DND-41 (cell line): ENCODE measurements at regions not wholly inside any gene's neighbourhood (a gene's known extent, or its start where the extent isn't known, plus 50 kb on each side); places are given as distances from the start of the nearest gene placed in this dataset.

Source experiments
- ATAC-seq: fragments of 200-7000 bp; cut with Tn5 transposase; 3 replicates; pipeline ENCODE4 v1.9.1; 2021; ENCODE audit warnings: low read depth; ENCODE audit not compliant: insufficient read depth
- DNase-seq: peaks from one replicate; pipeline ENCODE4 v3.0.0-alpha.2; 2020
- H2AFZ ChIP-seq: 2 replicates; pipeline ENCODE4 v1.6.0; 2012; ENCODE audit warnings: low read depth, low read length
- H3K27ac ChIP-seq: 2 replicates; pipeline ENCODE4 v1.5.1; 2012; ENCODE audit warnings: low read length, inconsistent platforms
- H3K27me3 ChIP-seq: fragments of 200-600 bp; sonication (generic); 2 replicates; pipeline ENCODE4 v1.6.0; 2012; ENCODE audit warnings: low read length, mild to moderate bottlenecking, inconsistent platforms; ENCODE audit not compliant: insufficient read depth, poor library complexity
- H3K36me3 ChIP-seq: 2 replicates; pipeline ENCODE4 v1.5.1; 2012; ENCODE audit warnings: low read length, inconsistent platforms; ENCODE audit not compliant: insufficient read depth
- H3K4me1 ChIP-seq: 2 replicates; pipeline ENCODE4 v1.5.1; 2012; ENCODE audit warnings: mild to moderate bottlenecking, low read length; ENCODE audit not compliant: insufficient read depth
- H3K4me2 ChIP-seq: 2 replicates; pipeline ENCODE4 v1.6.0; 2012; ENCODE audit warnings: mild to moderate bottlenecking, moderate library complexity, low read length, inconsistent platforms; ENCODE audit not compliant: insufficient read depth
- H3K4me3 ChIP-seq, 2 experiments: fragments of 200-600 bp in 1 of 2; shearing (Covaris generic) in 1 of 2; 2 replicates each; pipeline ENCODE4 v1.5.1; 2012 to 2016; ENCODE audit warnings: inconsistent platforms in 2 of 2, low read length in 2 of 2, mild to moderate bottlenecking in 2 of 2, low read depth in 1 of 2, moderate library complexity in 1 of 2
- H3K79me2 ChIP-seq: 2 replicates; pipeline ENCODE4 v1.6.0; 2012; ENCODE audit warnings: low read length, inconsistent platforms; ENCODE audit not compliant: insufficient read depth
- H3K9ac ChIP-seq: 2 replicates; pipeline ENCODE4 v1.6.0; 2012; ENCODE audit warnings: low read depth, mild to moderate bottlenecking, inconsistent platforms, low read length, moderate library complexity
- H3K9me3 ChIP-seq: 2 replicates; pipeline ENCODE4 v1.5.1; 2012; ENCODE audit warnings: low read length, moderate library complexity, mild to moderate bottlenecking, inconsistent platforms; ENCODE audit not compliant: insufficient read depth, severe bottlenecking
- H4K20me1 ChIP-seq: 2 replicates; pipeline ENCODE4 v1.6.0; 2012; ENCODE audit warnings: low read length; ENCODE audit not compliant: insufficient read depth
- EZH2 ChIP-seq: IDR thresholded peaks from 3 replicates; pipeline ENCODE4 v1.6.1; 2012; ENCODE audit warnings: borderline replicate concordance, low read depth, mild to moderate bottlenecking, moderate library complexity, low read length, inconsistent platforms; ENCODE audit not compliant: severe bottlenecking
- TF ChIP-seq, protein P1 (sequence below): IDR thresholded peaks from 2 replicates; pipeline ENCODE4 v1.5.1; 2012; ENCODE audit warnings: borderline replicate concordance, low read length, moderate library complexity, mild to moderate bottlenecking; ENCODE audit not compliant: poor library complexity, severe bottlenecking; ENCODE audit errors: extremely low read depth

GRCh38 chr10:57715233-57715632 lies 552.5 kb downstream of the IPMK start:
- Histone ChIP-seq H3K9ac (no peak overlapping the region), H3K27me3 (no peaks in the 10 kb centered on the region), H2AFZ (no peak overlapping the region), H3K9me3 (no peaks in the 10 kb centered on the region), H3K4me3 (no peak overlapping the region), H3K36me3 (no peaks in the 10 kb centered on the region), H3K79me2 (no peaks in the 10 kb centered on the region), H3K4me1 (no peaks in the 10 kb centered on the region), H4K20me1 (no peaks in the 10 kb centered on the region), H3K4me2 (no peak overlapping the region), H3K27ac (no peak overlapping the region)
- ATAC-seq: no peak
- DNase-seq: no peak
- no peak for TF ChIP-seq EZH2
- TF ChIP-seq, protein P1, sequence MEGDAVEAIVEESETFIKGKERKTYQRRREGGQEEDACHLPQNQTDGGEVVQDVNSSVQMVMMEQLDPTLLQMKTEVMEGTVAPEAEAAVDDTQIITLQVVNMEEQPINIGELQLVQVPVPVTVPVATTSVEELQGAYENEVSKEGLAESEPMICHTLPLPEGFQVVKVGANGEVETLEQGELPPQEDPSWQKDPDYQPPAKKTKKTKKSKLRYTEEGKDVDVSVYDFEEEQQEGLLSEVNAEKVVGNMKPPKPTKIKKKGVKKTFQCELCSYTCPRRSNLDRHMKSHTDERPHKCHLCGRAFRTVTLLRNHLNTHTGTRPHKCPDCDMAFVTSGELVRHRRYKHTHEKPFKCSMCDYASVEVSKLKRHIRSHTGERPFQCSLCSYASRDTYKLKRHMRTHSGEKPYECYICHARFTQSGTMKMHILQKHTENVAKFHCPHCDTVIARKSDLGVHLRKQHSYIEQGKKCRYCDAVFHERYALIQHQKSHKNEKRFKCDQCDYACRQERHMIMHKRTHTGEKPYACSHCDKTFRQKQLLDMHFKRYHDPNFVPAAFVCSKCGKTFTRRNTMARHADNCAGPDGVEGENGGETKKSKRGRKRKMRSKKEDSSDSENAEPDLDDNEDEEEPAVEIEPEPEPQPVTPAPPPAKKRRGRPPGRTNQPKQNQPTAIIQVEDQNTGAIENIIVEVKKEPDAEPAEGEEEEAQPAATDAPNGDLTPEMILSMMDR: no peak

DNA sequence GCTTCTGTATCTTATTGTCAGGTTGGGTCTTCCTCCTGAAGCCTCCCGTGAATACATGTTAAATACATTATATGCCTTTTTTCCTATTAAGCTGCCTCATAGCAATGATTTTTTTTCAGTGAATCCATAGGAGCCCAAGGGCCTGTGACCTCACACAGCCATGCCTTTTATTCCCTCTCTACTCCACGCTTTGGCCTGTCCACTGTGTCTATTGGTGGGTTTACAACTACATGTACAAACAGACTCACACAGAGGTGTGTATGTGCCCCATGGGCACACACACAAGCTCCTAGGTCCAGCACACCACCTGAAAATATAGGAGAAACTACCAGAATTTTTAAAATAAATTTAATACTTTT lies 560.4 kb downstream of the IPMK start:
- H2AFZ ChIP-seq: no peak overlapping the region
- H3K4me2 ChIP-seq: no peak overlapping the region
- DNase-seq: no peak
- H3K27me3 ChIP-seq: no peaks in the 10 kb centered on the region
- ATAC-seq: no peak
- H3K9ac ChIP-seq: no peak overlapping the region
- no peaks in the 10 kb centered on the region for H3K79me2 ChIP-seq
- H3K27ac ChIP-seq: no peak overlapping the region
- H3K9me3 ChIP-seq: no peaks in the 10 kb centered on the region
- H3K36me3 ChIP-seq: no peaks in the 10 kb centered on the region
- H3K4me3 ChIP-seq: no peak overlapping the region
- TF ChIP-seq, protein P1: no peak
- TF ChIP-seq EZH2: no peak
- no peaks in the 10 kb centered on the region for H3K4me1 ChIP-seq
- H4K20me1 ChIP-seq: no peaks in the 10 kb centered on the region

- no peak overlapping the region for H2AFZ ChIP-seq
- no peak for DNase-seq
These were observed 561.0 kb downstream of the IPMK start for GRCh38 chr10:57706576-57707299.

More at GRCh38 chr10:57706576-57707299, 561.0 kb downstream of the IPMK start:
- no peaks in the 10 kb centered on the region for H3K9me3 ChIP-seq
- H3K27ac ChIP-seq: no peak overlapping the region
- H3K4me2 ChIP-seq: no peak overlapping the region
- H3K36me3 ChIP-seq: no peaks in the 10 kb centered on the region
- TF ChIP-seq EZH2: no peak
- TF ChIP-seq, protein P1: no peak
- ATAC-seq: no peak
- no peaks in the 10 kb centered on the region for H4K20me1 ChIP-seq
- H3K4me1 ChIP-seq: no peaks in the 10 kb centered on the region
- no peaks in the 10 kb centered on the region for H3K79me2 ChIP-seq
- H3K4me3 ChIP-seq: no peak overlapping the region
- H3K27me3 ChIP-seq: no peaks in the 10 kb centered on the region
- H3K9ac ChIP-seq: no peak overlapping the region
